HepG2 (cell line): ENCODE measurements at regions not wholly inside any gene's neighbourhood (a gene's known extent, or its start where the extent isn't known, plus 50 kb on each side); places are given as distances from the start of the nearest gene placed in this dataset.

Experiments used
- CC2D1A ChIP-seq: sonication (generic); formaldehyde crosslinking; IDR thresholded peaks from 2 replicates; pipeline ENCODE4 v1.8.1; 2023; ENCODE audit warnings: mild to moderate bottlenecking, missing genetic modification reagents
- DNMT1 ChIP-seq: sonication (generic); formaldehyde crosslinking; IDR thresholded peaks from 2 replicates; pipeline ENCODE4 v1.5.1; 2020; ENCODE audit warnings: mild to moderate bottlenecking, missing genetic modification reagents
- HIVEP1 ChIP-seq: sonication (generic); formaldehyde crosslinking; IDR thresholded peaks from 2 replicates; pipeline ENCODE4 v1.4.0; 2020; ENCODE audit warnings: mild to moderate bottlenecking, missing genetic modification reagents
- MTERF4 ChIP-seq: sonication (generic); formaldehyde crosslinking; IDR thresholded peaks from 2 replicates; pipeline ENCODE4 v1.8.0; 2023; ENCODE audit warnings: mild to moderate bottlenecking, missing genetic modification reagents
- MXD3 ChIP-seq: IDR thresholded peaks from 2 replicates; pipeline ENCODE4 v1.6.1; 2016; ENCODE audit warnings: mild to moderate bottlenecking, missing biosample characterization, missing genetic modification reagents
- NFKB2 ChIP-seq: sonication (generic); formaldehyde crosslinking; IDR thresholded peaks from 2 replicates; pipeline ENCODE4 v1.4.0; 2020; ENCODE audit warnings: missing genetic modification reagents, borderline replicate concordance
- PAF1 ChIP-seq: IDR thresholded peaks from 2 replicates; pipeline ENCODE4 v1.6.1; 2016; ENCODE audit warnings: missing genetic modification reagents, missing compliant biosample characterization
- RARG ChIP-seq: sonication (generic); formaldehyde crosslinking; IDR thresholded peaks from 2 replicates; pipeline ENCODE4 v1.4.0; 2020; ENCODE audit warnings: low read depth, mild to moderate bottlenecking, missing genetic modification reagents
- RFX3 ChIP-seq: IDR thresholded peaks from 2 replicates; pipeline ENCODE4 v1.6.1; 2016; ENCODE audit warnings: missing biosample characterization, missing genetic modification reagents
- SKI ChIP-seq: fragments of 450-650 bp; IDR thresholded peaks from one replicate; pipeline ENCODE4 v1.6.1; 2018; ENCODE audit warnings: mild to moderate bottlenecking; ENCODE audit not compliant: partially characterized antibody
- TRIM24 ChIP-seq: sonication (generic); formaldehyde crosslinking; IDR thresholded peaks from 2 replicates; pipeline ENCODE4 v1.8.0; 2022; ENCODE audit warnings: mild to moderate bottlenecking, missing genetic modification reagents
- U2AF2 ChIP-seq: fragments of 200-400 bp; formaldehyde crosslinking; IDR thresholded peaks from 2 replicates; pipeline ENCODE4 v1.6.1; 2017; ENCODE audit warnings: low read depth, mild to moderate bottlenecking, low read length
- YEATS2 ChIP-seq: sonication (generic); formaldehyde crosslinking; IDR thresholded peaks from 2 replicates; pipeline ENCODE4 v1.4.0; 2020; ENCODE audit warnings: missing genetic modification reagents, borderline replicate concordance
- ZEB1 ChIP-seq: IDR thresholded peaks from 2 replicates; pipeline ENCODE4 v1.6.1; 2012; ENCODE audit warnings: mild to moderate bottlenecking, low read depth, inconsistent platforms; ENCODE audit not compliant: insufficient replicate concordance
- ZHX1 ChIP-seq: sonication (generic); formaldehyde crosslinking; IDR thresholded peaks from 2 replicates; pipeline ENCODE4 v1.8.1; 2022; ENCODE audit warnings: low read depth, mild to moderate bottlenecking, missing genetic modification reagents
- ZNF121 ChIP-seq: sonication (generic); formaldehyde crosslinking; IDR thresholded peaks from 2 replicates; pipeline ENCODE4 v1.5.0; 2020; ENCODE audit warnings: mild to moderate bottlenecking, missing genetic modification reagents
- ZNF224 ChIP-seq: sonication (generic); formaldehyde crosslinking; IDR thresholded peaks from 2 replicates; pipeline ENCODE4 v1.5.0; 2020; ENCODE audit warnings: mild to moderate bottlenecking, missing genetic modification reagents
- ZNF232 ChIP-seq: sonication (generic); formaldehyde crosslinking; IDR thresholded peaks from 2 replicates; pipeline ENCODE4 v1.4.0; 2020; ENCODE audit warnings: missing genetic modification reagents, borderline replicate concordance
- ZNF431 ChIP-seq: sonication (generic); formaldehyde crosslinking; IDR thresholded peaks from 2 replicates; pipeline ENCODE4 v1.9.0; 2022; ENCODE audit warnings: missing genetic modification reagents, low read depth, mild to moderate bottlenecking, borderline replicate concordance
- ZNF550 ChIP-seq: sonication (generic); formaldehyde crosslinking; IDR thresholded peaks from 2 replicates; pipeline ENCODE4 v1.4.0; 2020; ENCODE audit warnings: mild to moderate bottlenecking, missing genetic modification reagents, borderline replicate concordance
- ZNF572 ChIP-seq: sonication (generic); formaldehyde crosslinking; IDR thresholded peaks from 2 replicates; pipeline ENCODE4 v1.5.1; 2020; ENCODE audit warnings: mild to moderate bottlenecking, missing genetic modification reagents
- ZNF724P ChIP-seq: sonication (generic); formaldehyde crosslinking; IDR thresholded peaks from 2 replicates; pipeline ENCODE4 v1.8.0; 2022; ENCODE audit warnings: missing genetic modification reagents, borderline replicate concordance
- ZNF800 ChIP-seq: sonication (generic); formaldehyde crosslinking; IDR thresholded peaks from 2 replicates; pipeline ENCODE4 v1.4.0; 2020; ENCODE audit warnings: missing genetic modification reagents

- TF ChIP-seq ZHX1 (0 out of 2 replicates have a peak, but pooled peaks have one; percentile 42), TRIM24 (CRISPR knock-in tag) (no peak), MTERF4 (no peak; the same call in 1 of the 2 replicates), ZNF431 (CRISPR knock-in tag) (no peak), DNMT1 (no peak), HIVEP1 (peak; percentile 41; the same call in 1 of the 2 replicates), ZNF550 (CRISPR knock-in tag) (no peak), RFX3 (no peak), ZNF572 (no peak), SKI (no peak), NFKB2 (CRISPR knock-in tag) (peak; percentile 33; the same call in 1 of the 2 replicates), U2AF2 (no peak), ZNF121 (CRISPR knock-in tag) (no peak), ZEB1 (peak; percentile 62), ZNF800 (CRISPR knock-in tag) (peak; percentile 62; the same call in 1 of the 2 replicates), PAF1 (no peak), ZNF724P (CRISPR knock-in tag) (peak; percentile 61; the same call in 1 of the 2 replicates), YEATS2 (CRISPR knock-in tag) (0 out of 2 replicates have a peak, but pooled peaks have one; percentile 21), CC2D1A (CRISPR knock-in tag) (no peak), MXD3 (CRISPR knock-in tag) (peak; percentile 59; the same call in 1 of the 2 replicates), RARG (0 out of 2 replicates have a peak, but pooled peaks have one; percentile 33), ZNF232 (CRISPR knock-in tag) (peak; percentile 77; the same call in 1 of the 2 replicates), ZNF224 (CRISPR knock-in tag) (peak; percentile 95; the same call in 1 of the 2 replicates)
Observed at GRCh38 chr2:126971481-126972278, 73.0 kb downstream of the TEX51 start (continued).
